ENCODE measurements at regions not wholly inside any gene's neighbourhood (a gene's known extent, or its start where the extent isn't known, plus 50 kb on each side); places are given as distances from the start of the nearest gene placed in this dataset.

GRCh38 chr1:58159434-58159830 lies 387.1 kb downstream of the OMA1 start:
- no peak overlapping the region for H3K4me3 ChIP-seq (replicated peaks; ENCODE audit: low read depth, low read length)
- TF ChIP-seq CTCF (IDR thresholded peaks at IDR 0.05; ENCODE audit: low read depth, low read length, missing control alignments), result no peak
- no peak for DNase-seq (ENCODE audit: extremely low read depth, low read depth)

- H3K4me3 ChIP-seq (replicated peaks; ENCODE audit: low read depth, low read length), result no peak overlapping the region
- TF ChIP-seq CTCF (IDR thresholded peaks at IDR 0.05; ENCODE audit: low read depth, low read length, missing control alignments), result no peak
- DNase-seq (ENCODE audit: extremely low read depth, low read depth), result no peak
Observed at GRCh38 chr1:58158506-58159433, 387.8 kb downstream of the OMA1 start.

GRCh38 chr1:58158016-58158415 lies 388.5 kb downstream of the OMA1 start:
- no peak for TF ChIP-seq CTCF (IDR thresholded peaks at IDR 0.05; ENCODE audit: low read depth, low read length, missing control alignments)
- H3K4me3 ChIP-seq (replicated peaks; ENCODE audit: low read depth, low read length), result no peak overlapping the region
- DNase-seq (ENCODE audit: extremely low read depth, low read depth), result no peak

- no peak for DNase-seq (ENCODE audit: extremely low read depth, low read depth)
- no peak for TF ChIP-seq CTCF (IDR thresholded peaks at IDR 0.05; ENCODE audit: low read depth, low read length, missing control alignments)
- no peak overlapping the region for H3K4me3 ChIP-seq (replicated peaks; ENCODE audit: low read depth, low read length)
Observed at GRCh38 chr1:58157256-58157655, 389.3 kb downstream of the OMA1 start.

GRCh38 chr1:58156831-58157230 lies 389.7 kb downstream of the OMA1 start:
- no peak for TF ChIP-seq CTCF (IDR thresholded peaks at IDR 0.05; ENCODE audit: low read depth, low read length, missing control alignments)
- H3K4me3 ChIP-seq (replicated peaks; ENCODE audit: low read depth, low read length), result no peak overlapping the region

GRCh38 chr1:58156124-58156468 lies 390.4 kb downstream of the OMA1 start:
- H3K4me3 ChIP-seq (replicated peaks; ENCODE audit: low read depth, low read length), result no peak overlapping the region
- TF ChIP-seq CTCF (IDR thresholded peaks at IDR 0.05; ENCODE audit: low read depth, low read length, missing control alignments), result no peak
- DNase-seq (ENCODE audit: extremely low read depth, low read depth), result no peak

More at GRCh38 chr1:58156831-58157230, 389.7 kb downstream of the OMA1 start:
- DNase-seq (ENCODE audit: extremely low read depth, low read depth), result no peak

Data from HFF-Myc (cell line).